Ovary (tissue), 7 donors: ENCODE measurements at regions not wholly inside any gene's neighbourhood (a gene's known extent, or its start where the extent isn't known, plus 50 kb on each side); places are given as distances from the start of the nearest gene placed in this dataset.

Source experiments
- DNase-seq, 5 donors: peaks; one replicate each; pipeline ENCODE4 v3.0.0-alpha.2; 2019 to 2020
- H3K27ac ChIP-seq, 2 donors: fragments of 200-600 bp; one replicate each; pipeline versions ENCODE4 v1.5.1 to v1.8.0; 2019 to 2022
- H3K27me3 ChIP-seq: fragments of 200-600 bp; one replicate; pipeline ENCODE4 v1.8.0; 2022
- H3K36me3 ChIP-seq: fragments of 200-600 bp; sonication (generic); one replicate; pipeline ENCODE4 v1.5.1; 2019
- H3K4me1 ChIP-seq: one replicate; pipeline ENCODE4 v1.8.1; 2013; ENCODE audit warnings: mild to moderate bottlenecking, moderate library complexity; ENCODE audit not compliant: insufficient read depth
- H3K4me3 ChIP-seq: fragments of 200-600 bp; sonication (generic); one replicate; pipeline ENCODE4 v1.5.1; 2017
- H3K9me3 ChIP-seq, 2 donors: fragments of 200-600 bp in 1 of 2; sonication (generic) in 1 of 2; one replicate each; pipeline versions ENCODE4 v1.5.1 to v1.8.1; 2013 to 2019; ENCODE audit warnings: mild to moderate bottlenecking in 1 of 2, moderate library complexity in 1 of 2
- EP300 ChIP-seq: sonication (generic); formaldehyde crosslinking; IDR thresholded peaks from one replicate; pipeline ENCODE4 v1.6.1; 2017; ENCODE audit warnings: antibody characterized with exemption
- POLR2A ChIP-seq: fragments of 450-650 bp; IDR thresholded peaks from one replicate; pipeline ENCODE4 v1.6.1; 2017; ENCODE audit warnings: antibody characterized with exemption, mild to moderate bottlenecking, moderate library complexity
- WGBS, 3 donors: extraction: QIAGEN DNeasy Blood & Tissue Kit in 1 of 3; methylation state at CpG; one replicate each; pipeline versions ENCODE4 v1.1.5 to v1.1.7; 2013 to 2017; 5-methylcytosine and 5-hydroxymethylcytosine counted together
- intact Hi-C, 4 donors: fragments of 100-400 bp; cut with DNase I; formaldehyde crosslinking; loops; one replicate each; pipeline versions ENCODE4 v1.11.0 to v1.15.1; 2022 to 2023
- TF ChIP-seq, protein P1 (sequence below), 3 donors: fragments of 450-650 bp in 2 of 3; fragments of 200-600 bp in 1 of 3; IDR thresholded peaks; one replicate each; pipeline versions ENCODE4 v1.5.1 to v1.8.0; 2016 to 2022; ENCODE audit warnings: antibody characterized with exemption in 3 of 3, mild to moderate bottlenecking in 1 of 3
- donor health status: DM: no; HTN: no; CAD: no; lungs with moderate emphysema.
- donor health status: DM: no; HTN: no; CAD: no.
- donor health status: Bipolar disorder and iron deficiency.
- donor health status: DM: no; HTN: no; CAD: no.
- donor health status: DM: yes; HTN: yes; CAD: no.

DNA sequence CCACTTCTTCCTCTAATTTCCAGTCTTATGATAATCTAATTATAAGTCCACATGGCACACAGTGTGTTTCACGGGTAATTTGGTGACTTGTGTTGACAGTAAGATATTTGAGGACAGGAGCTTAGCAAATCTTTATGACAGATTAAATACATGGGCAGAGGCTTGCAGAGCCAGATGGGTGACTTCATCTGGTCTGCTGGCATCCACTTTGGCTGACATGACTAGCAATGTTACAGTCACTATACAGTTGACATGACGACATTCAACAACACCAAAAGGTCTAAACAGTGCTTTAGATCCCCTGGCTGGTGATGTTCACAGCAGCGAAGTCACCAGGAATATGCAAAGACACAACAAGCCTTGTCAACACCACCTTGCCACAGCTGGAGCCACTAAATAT lies 147.2 kb downstream of the ETS2 start:
- Histone ChIP-seq H3K27me3 (no peaks in the 10 kb centered on the region), H3K4me3 (no peak overlapping the region), H3K36me3 (no peaks in the 10 kb centered on the region), H3K9me3 (no peaks in the 10 kb centered on the region), H3K27ac (no peak overlapping the region), H3K4me1 (no peaks in the 10 kb centered on the region)
- DNase-seq: no peak
- WGBS, 3 donors: 81 to 97% (median 94%) methylated on average over 3 of the region's 3 CpGs
- TF ChIP-seq, protein P1, sequence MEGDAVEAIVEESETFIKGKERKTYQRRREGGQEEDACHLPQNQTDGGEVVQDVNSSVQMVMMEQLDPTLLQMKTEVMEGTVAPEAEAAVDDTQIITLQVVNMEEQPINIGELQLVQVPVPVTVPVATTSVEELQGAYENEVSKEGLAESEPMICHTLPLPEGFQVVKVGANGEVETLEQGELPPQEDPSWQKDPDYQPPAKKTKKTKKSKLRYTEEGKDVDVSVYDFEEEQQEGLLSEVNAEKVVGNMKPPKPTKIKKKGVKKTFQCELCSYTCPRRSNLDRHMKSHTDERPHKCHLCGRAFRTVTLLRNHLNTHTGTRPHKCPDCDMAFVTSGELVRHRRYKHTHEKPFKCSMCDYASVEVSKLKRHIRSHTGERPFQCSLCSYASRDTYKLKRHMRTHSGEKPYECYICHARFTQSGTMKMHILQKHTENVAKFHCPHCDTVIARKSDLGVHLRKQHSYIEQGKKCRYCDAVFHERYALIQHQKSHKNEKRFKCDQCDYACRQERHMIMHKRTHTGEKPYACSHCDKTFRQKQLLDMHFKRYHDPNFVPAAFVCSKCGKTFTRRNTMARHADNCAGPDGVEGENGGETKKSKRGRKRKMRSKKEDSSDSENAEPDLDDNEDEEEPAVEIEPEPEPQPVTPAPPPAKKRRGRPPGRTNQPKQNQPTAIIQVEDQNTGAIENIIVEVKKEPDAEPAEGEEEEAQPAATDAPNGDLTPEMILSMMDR (IDR thresholded peaks at IDR 0.05): no peak
- TF ChIP-seq EP300 (no peak), POLR2A (no peak)
- intact Hi-C loops: no loop called here

DNA sequence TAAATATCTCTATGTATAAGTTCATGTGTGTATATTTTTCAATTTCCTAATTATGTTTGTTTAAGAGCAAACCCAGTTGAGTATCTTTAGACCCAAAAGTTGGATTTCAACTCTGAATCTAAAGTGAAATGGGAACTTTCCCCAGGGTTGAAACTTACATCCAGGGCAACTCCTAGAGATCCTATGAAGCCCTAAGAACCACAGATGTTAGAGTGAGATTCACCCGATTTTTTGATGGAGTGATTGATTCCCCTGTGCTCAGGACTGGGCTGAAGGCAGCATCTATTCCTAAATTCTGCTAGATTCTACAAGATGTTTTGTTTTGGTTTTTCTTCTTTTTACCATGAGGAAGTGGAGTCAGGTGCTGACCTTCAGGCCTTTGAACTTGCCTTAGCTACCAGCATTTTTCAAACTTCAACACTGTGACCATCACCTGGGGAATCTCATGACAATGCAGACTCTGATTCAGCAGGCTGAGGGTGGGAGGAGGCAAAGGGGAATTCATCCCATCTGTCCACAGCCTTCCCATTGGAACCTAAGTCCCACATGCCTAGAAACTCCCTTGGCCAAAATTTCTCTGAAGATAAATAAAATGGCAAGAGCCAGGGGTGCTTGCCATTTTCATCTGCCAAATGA lies 145.5 kb downstream of the ETS2 start:
- Histone ChIP-seq H3K9me3 (no peaks in the 10 kb centered on the region), H3K27ac (no peak overlapping the region), H3K36me3 (no peaks in the 10 kb centered on the region), H3K4me3 (no peak overlapping the region), H3K4me1 (no peaks in the 10 kb centered on the region), H3K27me3 (no peaks in the 10 kb centered on the region)
- no peak for DNase-seq
- intact Hi-C loops: no loop called here
- WGBS, 3 donors: 69 to 74% (median 73%) methylated on average over 1 of the region's 1 CpG
- no peak for TF ChIP-seq POLR2A
- no peak for TF ChIP-seq EP300
- TF ChIP-seq, protein P1 (IDR thresholded peaks at IDR 0.05): no peak

DNA sequence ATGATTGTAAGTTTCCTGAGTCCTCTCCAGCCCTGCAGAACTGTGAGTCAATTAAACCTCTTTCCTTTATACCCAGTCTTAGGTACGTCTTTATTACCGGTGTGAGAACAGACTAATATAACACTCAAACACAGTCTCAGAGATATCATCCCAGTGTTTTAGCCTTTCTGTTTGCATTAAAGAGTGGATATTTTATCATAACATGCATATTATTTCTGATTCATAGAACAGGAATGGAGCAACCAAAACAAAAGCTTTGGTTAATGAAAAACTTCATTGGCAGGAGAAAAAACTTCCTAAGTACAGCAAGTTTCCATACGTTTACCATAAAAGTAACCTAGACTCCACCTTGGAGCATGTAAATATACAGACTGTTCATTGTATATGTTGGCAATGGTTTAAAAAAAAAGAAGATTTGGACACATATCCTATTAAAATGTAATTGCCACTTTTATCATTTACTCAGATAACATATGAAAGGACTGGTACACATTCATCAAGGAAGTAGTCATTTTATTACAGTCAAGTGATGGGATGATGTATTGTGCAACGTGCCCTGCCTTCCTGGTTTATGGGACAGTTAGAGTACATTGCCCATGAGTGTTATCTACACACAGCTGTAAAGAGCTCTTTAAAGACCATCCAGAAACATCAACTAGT lies 144.8 kb downstream of the ETS2 start:
- DNase-seq: no peak
- no peak overlapping the region for H3K27ac ChIP-seq
- intact Hi-C loops: no loop called here
- TF ChIP-seq EP300 (no peak), POLR2A (no peak)
- TF ChIP-seq, protein P1 (IDR thresholded peaks at IDR 0.05): no peak
- no peak overlapping the region for H3K4me3 ChIP-seq
- H3K27me3 ChIP-seq: no peaks in the 10 kb centered on the region
- H3K36me3 ChIP-seq: no peaks in the 10 kb centered on the region
- no peaks in the 10 kb centered on the region for H3K4me1 ChIP-seq
- no peaks in the 10 kb centered on the region for H3K9me3 ChIP-seq
- 36 to 46% (median 44%) methylated on average over 4 of the region's 4 CpGs for WGBS, 3 donors

DNA sequence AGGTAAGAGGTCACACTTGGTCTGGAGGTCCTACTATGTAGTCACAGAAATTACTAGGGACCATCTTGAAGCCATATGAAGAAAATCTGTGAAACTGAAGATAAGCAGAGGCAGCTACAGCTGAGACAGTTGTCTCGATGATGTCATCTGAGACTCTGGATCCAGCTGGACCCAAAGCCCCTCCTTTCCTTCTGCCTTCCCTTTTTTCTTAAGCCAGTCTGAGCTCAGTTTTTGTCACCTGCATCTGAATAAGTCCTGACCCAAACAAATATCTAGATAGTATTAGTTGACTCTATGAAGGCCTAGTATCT lies 143.3 kb downstream of the ETS2 start:
- no peak for TF ChIP-seq EP300
- no peak for TF ChIP-seq POLR2A
- TF ChIP-seq, protein P1 (IDR thresholded peaks at IDR 0.05): no peak
- Histone ChIP-seq H3K27ac (no peak overlapping the region), H3K9me3 (no peaks in the 10 kb centered on the region), H3K27me3 (no peaks in the 10 kb centered on the region), H3K4me1 (no peaks in the 10 kb centered on the region), H3K4me3 (no peak overlapping the region), H3K36me3 (no peaks in the 10 kb centered on the region)
- intact Hi-C loops: no loop called here
- DNase-seq: no peak
- WGBS, 3 donors: 83 to 93% (median 89%) methylated on average over 1 of the region's 1 CpG
